ENCODE measurements at regions not wholly inside any gene's neighbourhood (a gene's known extent, or its start where the extent isn't known, plus 50 kb on each side); places are given as distances from the start of the nearest gene placed in this dataset.

DNA sequence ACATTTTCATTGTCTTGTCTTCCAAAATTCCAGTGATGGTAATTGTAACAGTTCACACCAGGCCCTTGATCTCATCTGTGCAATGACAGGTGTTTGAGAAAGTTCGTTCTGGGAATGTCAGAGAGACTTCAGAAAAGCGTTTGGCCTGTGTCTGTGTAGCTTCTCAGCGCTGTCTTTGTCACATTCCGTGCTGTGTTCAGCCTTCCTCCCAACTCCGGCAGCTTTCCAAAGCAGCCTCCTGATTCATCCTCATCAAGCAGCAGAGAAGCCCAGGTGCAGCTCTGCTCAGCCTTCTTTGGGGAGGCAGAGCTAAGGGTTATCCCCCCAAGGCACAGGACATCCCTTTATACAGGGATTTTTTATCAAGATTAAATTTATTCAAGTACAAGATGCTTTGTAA is 494.0 kb upstream of the SUCLG2 start:
- TF ChIP-seq, protein P1, sequence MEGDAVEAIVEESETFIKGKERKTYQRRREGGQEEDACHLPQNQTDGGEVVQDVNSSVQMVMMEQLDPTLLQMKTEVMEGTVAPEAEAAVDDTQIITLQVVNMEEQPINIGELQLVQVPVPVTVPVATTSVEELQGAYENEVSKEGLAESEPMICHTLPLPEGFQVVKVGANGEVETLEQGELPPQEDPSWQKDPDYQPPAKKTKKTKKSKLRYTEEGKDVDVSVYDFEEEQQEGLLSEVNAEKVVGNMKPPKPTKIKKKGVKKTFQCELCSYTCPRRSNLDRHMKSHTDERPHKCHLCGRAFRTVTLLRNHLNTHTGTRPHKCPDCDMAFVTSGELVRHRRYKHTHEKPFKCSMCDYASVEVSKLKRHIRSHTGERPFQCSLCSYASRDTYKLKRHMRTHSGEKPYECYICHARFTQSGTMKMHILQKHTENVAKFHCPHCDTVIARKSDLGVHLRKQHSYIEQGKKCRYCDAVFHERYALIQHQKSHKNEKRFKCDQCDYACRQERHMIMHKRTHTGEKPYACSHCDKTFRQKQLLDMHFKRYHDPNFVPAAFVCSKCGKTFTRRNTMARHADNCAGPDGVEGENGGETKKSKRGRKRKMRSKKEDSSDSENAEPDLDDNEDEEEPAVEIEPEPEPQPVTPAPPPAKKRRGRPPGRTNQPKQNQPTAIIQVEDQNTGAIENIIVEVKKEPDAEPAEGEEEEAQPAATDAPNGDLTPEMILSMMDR (IDR thresholded peaks at IDR 0.05): no peak
- TF ChIP-seq POLR2A (IDR thresholded peaks at IDR 0.05): no peak
